ENCODE measurements at regions not wholly inside any gene's neighbourhood (a gene's known extent, or its start where the extent isn't known, plus 50 kb on each side); places are given as distances from the start of the nearest gene placed in this dataset.

DNA sequence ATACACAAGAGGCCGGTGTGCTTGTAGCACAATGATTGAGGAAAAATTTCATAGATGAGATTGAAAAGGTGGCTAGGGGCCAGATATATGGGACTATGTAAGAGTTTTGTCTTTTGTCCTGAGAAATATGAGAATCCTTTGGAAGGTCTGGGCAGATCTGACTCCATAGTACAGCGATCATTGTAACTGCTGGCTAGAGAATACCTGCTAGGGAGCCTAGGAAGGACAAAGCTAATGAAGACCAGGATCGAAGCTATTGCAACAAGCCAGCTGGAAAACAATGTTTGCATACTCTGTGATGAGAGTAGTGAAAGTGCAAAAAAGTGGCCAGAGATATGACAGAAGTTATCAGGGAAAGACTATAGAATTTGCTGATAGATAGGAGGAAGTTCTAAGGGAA lies 537.6 kb downstream of the C12orf50 start:
- Histone ChIP-seq H3K9me3 (no peaks in the 10 kb centered on the region), H3K27ac (no peak overlapping the region), H3K36me3 (no peaks in the 10 kb centered on the region), H3K4me3 (no peak overlapping the region), H3K4me1 (replicated peaks) (no peaks in the 10 kb centered on the region), H3K27me3 (replicated peaks; ENCODE audit: insufficient read depth) (no peaks in the 10 kb centered on the region)
- WGBS = 95% methylated on average over 3 of the region's 3 CpGs
- intact Hi-C loops (cut with DNase I) = no loop called here
- no peak for DNase-seq (ENCODE audit: low spot score)
- TF ChIP-seq POLR2AphosphoS5 (IDR thresholded peaks at IDR 0.05) (no peak), POLR2A (IDR thresholded peaks at IDR 0.05) (no peak)
- TF ChIP-seq, protein P1, sequence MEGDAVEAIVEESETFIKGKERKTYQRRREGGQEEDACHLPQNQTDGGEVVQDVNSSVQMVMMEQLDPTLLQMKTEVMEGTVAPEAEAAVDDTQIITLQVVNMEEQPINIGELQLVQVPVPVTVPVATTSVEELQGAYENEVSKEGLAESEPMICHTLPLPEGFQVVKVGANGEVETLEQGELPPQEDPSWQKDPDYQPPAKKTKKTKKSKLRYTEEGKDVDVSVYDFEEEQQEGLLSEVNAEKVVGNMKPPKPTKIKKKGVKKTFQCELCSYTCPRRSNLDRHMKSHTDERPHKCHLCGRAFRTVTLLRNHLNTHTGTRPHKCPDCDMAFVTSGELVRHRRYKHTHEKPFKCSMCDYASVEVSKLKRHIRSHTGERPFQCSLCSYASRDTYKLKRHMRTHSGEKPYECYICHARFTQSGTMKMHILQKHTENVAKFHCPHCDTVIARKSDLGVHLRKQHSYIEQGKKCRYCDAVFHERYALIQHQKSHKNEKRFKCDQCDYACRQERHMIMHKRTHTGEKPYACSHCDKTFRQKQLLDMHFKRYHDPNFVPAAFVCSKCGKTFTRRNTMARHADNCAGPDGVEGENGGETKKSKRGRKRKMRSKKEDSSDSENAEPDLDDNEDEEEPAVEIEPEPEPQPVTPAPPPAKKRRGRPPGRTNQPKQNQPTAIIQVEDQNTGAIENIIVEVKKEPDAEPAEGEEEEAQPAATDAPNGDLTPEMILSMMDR (IDR thresholded peaks at IDR 0.05) = no peak

DNA sequence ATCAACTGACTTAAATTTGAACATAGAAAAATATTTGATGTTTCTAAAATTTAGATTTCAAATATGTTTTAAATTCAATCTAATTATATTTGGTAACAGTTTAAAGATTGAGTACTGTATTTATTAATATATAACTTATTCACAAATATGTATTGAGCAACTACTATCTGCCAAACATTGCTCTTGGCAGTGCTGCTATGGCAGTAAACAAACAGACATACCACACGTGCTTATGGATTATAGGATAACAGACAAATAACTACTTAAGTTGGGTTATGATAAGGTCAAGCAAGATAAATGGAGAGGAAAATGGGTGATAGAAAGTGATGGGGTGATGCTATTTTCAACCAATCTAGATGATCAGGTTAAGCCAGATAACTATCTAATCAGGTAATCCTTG lies 538.1 kb downstream of the C12orf50 start:
- WGBS = 33% methylated on average over 1 of the region's 1 CpG
- no peak overlapping the region for H3K4me3 ChIP-seq
- no peak overlapping the region for H3K27ac ChIP-seq
- no peak for DNase-seq (ENCODE audit: low spot score)
- H3K9me3 ChIP-seq = no peaks in the 10 kb centered on the region
- TF ChIP-seq, protein P1 (IDR thresholded peaks at IDR 0.05) = no peak
- no peak for TF ChIP-seq POLR2A (IDR thresholded peaks at IDR 0.05)
- no peak for TF ChIP-seq POLR2AphosphoS5 (IDR thresholded peaks at IDR 0.05)
- H3K27me3 ChIP-seq (replicated peaks; ENCODE audit: insufficient read depth) = no peaks in the 10 kb centered on the region
- H3K4me1 ChIP-seq (replicated peaks) = no peaks in the 10 kb centered on the region
- no peaks in the 10 kb centered on the region for H3K36me3 ChIP-seq
- intact Hi-C loops (cut with DNase I) = no loop called here

DNA sequence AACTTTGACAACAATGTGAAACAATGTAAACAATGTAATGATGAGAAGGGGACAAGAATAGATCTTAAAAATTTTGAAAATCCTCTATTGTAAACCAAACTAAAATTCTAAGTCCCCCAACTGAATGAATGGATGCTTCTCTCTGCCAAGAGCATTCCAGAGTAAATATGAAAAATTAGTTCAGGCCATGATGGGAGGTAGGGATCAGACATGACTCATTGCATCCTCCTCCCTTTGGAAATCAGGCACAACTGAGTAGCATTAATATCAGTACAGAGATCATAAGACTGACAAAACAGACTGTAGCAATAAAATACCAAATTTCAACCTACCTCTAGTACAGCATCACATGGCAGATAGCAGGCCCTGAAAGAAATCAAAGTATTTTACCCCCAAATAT lies 559.9 kb downstream of the C12orf50 start:
- Histone ChIP-seq H3K4me1 (replicated peaks) (no peaks in the 10 kb centered on the region), H3K27ac (no peak overlapping the region), H3K36me3 (no peaks in the 10 kb centered on the region), H3K9me3 (no peaks in the 10 kb centered on the region), H3K4me3 (no peak overlapping the region), H3K27me3 (replicated peaks; ENCODE audit: insufficient read depth) (no peaks in the 10 kb centered on the region)
- intact Hi-C loops (cut with DNase I) = no loop called here
- TF ChIP-seq, protein P1 (IDR thresholded peaks at IDR 0.05) = no peak
- no peak for TF ChIP-seq POLR2A (IDR thresholded peaks at IDR 0.05)
- no peak for TF ChIP-seq POLR2AphosphoS5 (IDR thresholded peaks at IDR 0.05)
- no peak for DNase-seq (ENCODE audit: low spot score)

DNA sequence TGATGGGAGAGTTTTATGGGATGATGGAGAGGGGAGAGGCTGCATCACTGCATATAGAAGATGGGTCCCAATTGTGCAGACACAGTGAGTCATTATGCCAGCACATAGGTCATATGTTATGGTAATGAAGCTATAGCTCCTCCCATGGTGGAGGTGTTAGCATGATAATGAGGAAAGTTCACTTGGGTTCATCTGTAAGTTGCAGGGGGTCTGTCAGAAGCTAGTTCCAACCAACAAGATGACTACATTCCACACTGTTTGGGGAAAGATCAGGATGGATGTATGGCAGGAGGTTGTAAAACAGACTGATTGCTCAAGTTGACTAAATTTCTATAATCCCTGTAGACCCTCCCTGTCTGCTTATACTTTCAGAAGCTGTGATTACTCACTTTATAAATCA lies 561.3 kb downstream of the C12orf50 start:
- H3K36me3 ChIP-seq = no peaks in the 10 kb centered on the region
- intact Hi-C loops (cut with DNase I) = no loop called here
- no peaks in the 10 kb centered on the region for H3K4me1 ChIP-seq (replicated peaks)
- TF ChIP-seq POLR2A (IDR thresholded peaks at IDR 0.05) = no peak
- no peak for TF ChIP-seq POLR2AphosphoS5 (IDR thresholded peaks at IDR 0.05)
- TF ChIP-seq, protein P1 (IDR thresholded peaks at IDR 0.05) = no peak
- no peaks in the 10 kb centered on the region for H3K9me3 ChIP-seq
- no peak for DNase-seq (ENCODE audit: low spot score)
- H3K27ac ChIP-seq = no peak overlapping the region
- no peaks in the 10 kb centered on the region for H3K27me3 ChIP-seq (replicated peaks; ENCODE audit: insufficient read depth)
- H3K4me3 ChIP-seq = no peak overlapping the region

DNA sequence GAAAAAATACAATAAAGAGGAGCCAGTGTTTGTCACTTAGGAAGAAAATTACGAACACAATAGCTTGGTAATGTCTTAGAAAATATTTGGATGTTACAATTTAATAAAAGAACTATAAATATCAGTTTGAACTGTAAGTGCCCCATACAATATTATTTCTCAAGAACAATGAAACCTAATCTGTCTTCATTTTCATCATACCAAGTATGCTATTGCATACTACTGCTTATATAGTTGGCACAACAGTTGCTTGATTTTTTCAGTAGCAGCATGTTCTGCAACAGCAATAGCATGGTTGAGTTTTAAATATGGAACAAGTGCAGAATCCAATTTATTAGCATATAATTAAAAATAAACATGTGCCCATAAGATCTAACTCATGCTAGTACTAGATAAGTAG lies 564.6 kb downstream of the C12orf50 start:
- TF ChIP-seq POLR2AphosphoS5 (IDR thresholded peaks at IDR 0.05) = no peak
- TF ChIP-seq, protein P1 (IDR thresholded peaks at IDR 0.05) = no peak
- H3K27ac ChIP-seq = no peak overlapping the region
- no peaks in the 10 kb centered on the region for H3K9me3 ChIP-seq
- no peak for DNase-seq (ENCODE audit: low spot score)
- H3K36me3 ChIP-seq = no peaks in the 10 kb centered on the region
- no peak overlapping the region for H3K4me3 ChIP-seq
- H3K27me3 ChIP-seq (replicated peaks; ENCODE audit: insufficient read depth) = no peaks in the 10 kb centered on the region
- no peaks in the 10 kb centered on the region for H3K4me1 ChIP-seq (replicated peaks)
- intact Hi-C loops (cut with DNase I) = no loop called here
- 73% methylated on average over 1 of the region's 1 CpG for WGBS

Measured in prostate gland (tissue), 2 donors.